ENCODE measurements at regions not wholly inside any gene's neighbourhood (a gene's known extent, or its start where the extent isn't known, plus 50 kb on each side); places are given as distances from the start of the nearest gene placed in this dataset.

GRCh38 chr15:60072826-60073465 lies 68.8 kb downstream of the FOXB1 start:
- peaks cover 21% of the 10 kb centered on the region for H3K4me1 Mint-ChIP-seq
- TF ChIP-seq, protein P1, sequence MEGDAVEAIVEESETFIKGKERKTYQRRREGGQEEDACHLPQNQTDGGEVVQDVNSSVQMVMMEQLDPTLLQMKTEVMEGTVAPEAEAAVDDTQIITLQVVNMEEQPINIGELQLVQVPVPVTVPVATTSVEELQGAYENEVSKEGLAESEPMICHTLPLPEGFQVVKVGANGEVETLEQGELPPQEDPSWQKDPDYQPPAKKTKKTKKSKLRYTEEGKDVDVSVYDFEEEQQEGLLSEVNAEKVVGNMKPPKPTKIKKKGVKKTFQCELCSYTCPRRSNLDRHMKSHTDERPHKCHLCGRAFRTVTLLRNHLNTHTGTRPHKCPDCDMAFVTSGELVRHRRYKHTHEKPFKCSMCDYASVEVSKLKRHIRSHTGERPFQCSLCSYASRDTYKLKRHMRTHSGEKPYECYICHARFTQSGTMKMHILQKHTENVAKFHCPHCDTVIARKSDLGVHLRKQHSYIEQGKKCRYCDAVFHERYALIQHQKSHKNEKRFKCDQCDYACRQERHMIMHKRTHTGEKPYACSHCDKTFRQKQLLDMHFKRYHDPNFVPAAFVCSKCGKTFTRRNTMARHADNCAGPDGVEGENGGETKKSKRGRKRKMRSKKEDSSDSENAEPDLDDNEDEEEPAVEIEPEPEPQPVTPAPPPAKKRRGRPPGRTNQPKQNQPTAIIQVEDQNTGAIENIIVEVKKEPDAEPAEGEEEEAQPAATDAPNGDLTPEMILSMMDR (IDR thresholded peaks at IDR 0.05; ENCODE audit: unreplicated experiment) = no peak
- H3K27ac Mint-ChIP-seq = no peak overlapping the region
- H3K9me3 Mint-ChIP-seq = no peaks in the 10 kb centered on the region
- no peak overlapping the region for H3K4me3 Mint-ChIP-seq
- H3K27me3 Mint-ChIP-seq (ENCODE audit: low read depth) = peaks cover 25% of the 10 kb centered on the region
- DNase-seq (ENCODE audit: low spot score in 2 of 2, unreplicated experiment in 2 of 2) = no peak
- no peaks in the 10 kb centered on the region for H3K36me3 Mint-ChIP-seq

- DNase-seq (ENCODE audit: low spot score in 2 of 2, unreplicated experiment in 2 of 2) = no peak
- H3K9me3 Mint-ChIP-seq = no peaks in the 10 kb centered on the region
- H3K27me3 Mint-ChIP-seq (ENCODE audit: low read depth) = peaks cover 25% of the 10 kb centered on the region
- H3K27ac Mint-ChIP-seq = no peak overlapping the region
- peaks cover 21% of the 10 kb centered on the region for H3K4me1 Mint-ChIP-seq
- H3K4me3 Mint-ChIP-seq = no peak overlapping the region
- no peaks in the 10 kb centered on the region for H3K36me3 Mint-ChIP-seq
- TF ChIP-seq, protein P1 (IDR thresholded peaks at IDR 0.05; ENCODE audit: unreplicated experiment) = no peak
Observed at GRCh38 chr15:60073466-60073840, 69.3 kb downstream of the FOXB1 start.

GRCh38 chr15:60074181-60074885 lies 70.2 kb downstream of the FOXB1 start:
- no peak overlapping the region for H3K27ac Mint-ChIP-seq
- H3K4me1 Mint-ChIP-seq = peaks cover 21% of the 10 kb centered on the region
- no peak overlapping the region for H3K4me3 Mint-ChIP-seq

DNA sequence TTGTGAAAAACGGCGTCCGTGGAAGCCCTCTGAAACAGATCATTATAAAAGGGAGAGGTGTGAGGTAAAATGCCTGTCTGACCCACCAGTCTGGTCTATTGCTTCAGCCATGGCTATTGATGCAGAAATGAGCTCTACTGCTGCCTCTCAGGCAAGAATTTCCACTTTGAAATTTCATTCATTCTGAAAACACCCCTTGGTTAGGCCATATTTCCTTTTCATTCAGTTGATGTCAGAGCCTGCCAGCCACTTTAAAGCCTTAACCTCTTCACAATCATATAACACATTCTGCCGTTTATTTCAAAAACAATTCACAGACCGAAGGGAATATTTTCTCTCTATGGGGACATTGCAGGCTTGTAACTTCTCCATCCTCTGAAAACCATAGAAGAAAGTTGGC lies 71.9 kb downstream of the FOXB1 start:
- no peak for DNase-seq (ENCODE audit: low spot score in 2 of 2, unreplicated experiment in 2 of 2)
- Mint-ChIP-seq H3K4me1 (peaks cover 18% of the 10 kb centered on the region), H3K27me3 (ENCODE audit: low read depth) (peaks cover 25% of the 10 kb centered on the region), H3K27ac (no peak overlapping the region), H3K9me3 (no peaks in the 10 kb centered on the region), H3K36me3 (no peaks in the 10 kb centered on the region), H3K4me3 (no peak overlapping the region)
- TF ChIP-seq, protein P1 (IDR thresholded peaks at IDR 0.05; ENCODE audit: unreplicated experiment) = no peak

More at GRCh38 chr15:60074181-60074885, 70.2 kb downstream of the FOXB1 start:
- Mint-ChIP-seq H3K27me3 (ENCODE audit: low read depth) (peaks cover 25% of the 10 kb centered on the region), H3K9me3 (no peaks in the 10 kb centered on the region), H3K36me3 (no peaks in the 10 kb centered on the region)
- TF ChIP-seq, protein P1 (IDR thresholded peaks at IDR 0.05; ENCODE audit: unreplicated experiment) = no peak
- DNase-seq (ENCODE audit: low spot score in 2 of 2, unreplicated experiment in 2 of 2) = no peak

GRCh38 chr15:60076582-60077276 lies 72.6 kb downstream of the FOXB1 start:
- no peak overlapping the region for H3K27ac Mint-ChIP-seq
- H3K4me3 Mint-ChIP-seq = no peak overlapping the region
- DNase-seq (ENCODE audit: low spot score in 2 of 2, unreplicated experiment in 2 of 2) = no peak

More at GRCh38 chr15:60076582-60077276, 72.6 kb downstream of the FOXB1 start:
- Mint-ChIP-seq H3K4me1 (peaks cover 15% of the 10 kb centered on the region), H3K9me3 (no peaks in the 10 kb centered on the region), H3K27me3 (ENCODE audit: low read depth) (peaks cover 25% of the 10 kb centered on the region), H3K36me3 (no peaks in the 10 kb centered on the region)
- TF ChIP-seq, protein P1 (IDR thresholded peaks at IDR 0.05; ENCODE audit: unreplicated experiment) = no peak
